Activated naive CD8-positive, alpha-beta T cell treated with anti-CD3 and anti-CD28 coated beads for 36 hours (primary cell): ENCODE measurements at regions not wholly inside any gene's neighbourhood (a gene's known extent, or its start where the extent isn't known, plus 50 kb on each side); places are given as distances from the start of the nearest gene placed in this dataset.

Experiments
- DNase-seq: peaks from one replicate; pipeline ENCODE4 v3.0.0; 2021
- H3K27ac Mint-ChIP-seq: one replicate; pipeline ENCODE4 v1.8.0; 2022; ENCODE audit warnings: mild to moderate bottlenecking, moderate library complexity, mixed read lengths
- H3K27me3 Mint-ChIP-seq: one replicate; pipeline ENCODE4 v1.8.0; 2022; ENCODE audit warnings: mild to moderate bottlenecking, mixed read lengths
- H3K36me3 Mint-ChIP-seq: one replicate; pipeline ENCODE4 v1.8.0; 2021; ENCODE audit warnings: mild to moderate bottlenecking, mixed read lengths
- H3K4me1 Mint-ChIP-seq: one replicate; pipeline ENCODE4 v1.8.0; 2021; ENCODE audit warnings: mixed read lengths
- H3K4me3 Mint-ChIP-seq: one replicate; pipeline ENCODE4 v1.8.0; 2022; ENCODE audit warnings: mild to moderate bottlenecking, moderate library complexity, mixed read lengths
- H3K9me3 Mint-ChIP-seq: one replicate; pipeline ENCODE4 v1.8.0; 2022; ENCODE audit warnings: mixed read lengths

- Mint-ChIP-seq H3K27ac (no peak overlapping the region), H3K36me3 (no peaks in the 10 kb centered on the region), H3K9me3 (peaks cover 6% of the 10 kb centered on the region), H3K27me3 (peaks cover 26% of the 10 kb centered on the region), H3K4me3 (no peak overlapping the region), H3K4me1 (no peaks in the 10 kb centered on the region)
- no peak for DNase-seq
These were observed 219.2 kb downstream of the RRAGC start for GRCh38 chr1:38640371-38640770.

- no peak for DNase-seq
- Mint-ChIP-seq H3K9me3 (peaks cover 7% of the 10 kb centered on the region), H3K27ac (no peak overlapping the region), H3K4me1 (no peaks in the 10 kb centered on the region), H3K4me3 (no peak overlapping the region), H3K27me3 (peaks cover 25% of the 10 kb centered on the region), H3K36me3 (no peaks in the 10 kb centered on the region)
These were observed 231.3 kb downstream of the RRAGC start for GRCh38 chr1:38628241-38628640.

- Mint-ChIP-seq H3K9me3 (peaks cover 5% of the 10 kb centered on the region), H3K27me3 (peaks cover 7% of the 10 kb centered on the region), H3K27ac (no peak overlapping the region), H3K4me3 (no peak overlapping the region), H3K4me1 (no peaks in the 10 kb centered on the region), H3K36me3 (no peaks in the 10 kb centered on the region)
- no peak for DNase-seq
These were observed 233.6 kb downstream of the RRAGC start for GRCh38 chr1:38625939-38626338.

- Mint-ChIP-seq H3K27me3 (peaks cover 4% of the 10 kb centered on the region), H3K4me1 (no peaks in the 10 kb centered on the region), H3K36me3 (no peaks in the 10 kb centered on the region), H3K4me3 (no peak overlapping the region), H3K9me3 (peaks cover 2% of the 10 kb centered on the region), H3K27ac (no peak overlapping the region)
- DNase-seq: no peak
These were observed 235.1 kb downstream of the RRAGC start for GRCh38 chr1:38624336-38625039.

GRCh38 chr1:38623529-38623928 lies 236.0 kb downstream of the RRAGC start:
- H3K27me3 Mint-ChIP-seq: peaks cover 4% of the 10 kb centered on the region
- H3K36me3 Mint-ChIP-seq: no peaks in the 10 kb centered on the region
- H3K9me3 Mint-ChIP-seq: no peaks in the 10 kb centered on the region
- no peak overlapping the region for H3K4me3 Mint-ChIP-seq
- H3K27ac Mint-ChIP-seq: no peak overlapping the region
- H3K4me1 Mint-ChIP-seq: no peaks in the 10 kb centered on the region
- no peak for DNase-seq

- Mint-ChIP-seq H3K27me3 (peaks cover 4% of the 10 kb centered on the region), H3K9me3 (no peaks in the 10 kb centered on the region), H3K27ac (no peak overlapping the region), H3K4me3 (no peak overlapping the region), H3K4me1 (no peaks in the 10 kb centered on the region), H3K36me3 (no peaks in the 10 kb centered on the region)
- no peak for DNase-seq
These were observed 237.4 kb downstream of the RRAGC start for GRCh38 chr1:38622197-38622596.

- Mint-ChIP-seq H3K27me3 (no peaks in the 10 kb centered on the region), H3K9me3 (peaks cover 8% of the 10 kb centered on the region), H3K4me3 (no peak overlapping the region), H3K27ac (no peak overlapping the region), H3K4me1 (no peaks in the 10 kb centered on the region), H3K36me3 (no peaks in the 10 kb centered on the region)
- DNase-seq: no peak
These were observed 242.7 kb downstream of the RRAGC start for GRCh38 chr1:38616846-38617245.

GRCh38 chr1:38615680-38616079 lies 243.9 kb downstream of the RRAGC start:
- H3K4me3 Mint-ChIP-seq: no peak overlapping the region
- DNase-seq: no peak
- H3K4me1 Mint-ChIP-seq: no peaks in the 10 kb centered on the region
- no peak overlapping the region for H3K27ac Mint-ChIP-seq
- peaks cover 8% of the 10 kb centered on the region for H3K9me3 Mint-ChIP-seq
- no peaks in the 10 kb centered on the region for H3K36me3 Mint-ChIP-seq
- no peaks in the 10 kb centered on the region for H3K27me3 Mint-ChIP-seq

- H3K36me3 Mint-ChIP-seq: no peaks in the 10 kb centered on the region
- no peaks in the 10 kb centered on the region for H3K27me3 Mint-ChIP-seq
- peaks cover 8% of the 10 kb centered on the region for H3K9me3 Mint-ChIP-seq
- no peaks in the 10 kb centered on the region for H3K4me1 Mint-ChIP-seq
- H3K4me3 Mint-ChIP-seq: no peak overlapping the region
- DNase-seq: no peak
- no peak overlapping the region for H3K27ac Mint-ChIP-seq
These were observed 244.7 kb downstream of the RRAGC start for GRCh38 chr1:38614861-38615260.

- H3K9me3 Mint-ChIP-seq: peaks cover 8% of the 10 kb centered on the region
- H3K36me3 Mint-ChIP-seq: no peaks in the 10 kb centered on the region
- no peak overlapping the region for H3K4me3 Mint-ChIP-seq
- no peak for DNase-seq
- no peaks in the 10 kb centered on the region for H3K27me3 Mint-ChIP-seq
- no peaks in the 10 kb centered on the region for H3K4me1 Mint-ChIP-seq
- H3K27ac Mint-ChIP-seq: no peak overlapping the region
These were observed 245.6 kb downstream of the RRAGC start for GRCh38 chr1:38613996-38614395.

GRCh38 chr1:38612951-38613350 lies 246.6 kb downstream of the RRAGC start:
- no peaks in the 10 kb centered on the region for H3K4me1 Mint-ChIP-seq
- H3K4me3 Mint-ChIP-seq: no peak overlapping the region
- no peaks in the 10 kb centered on the region for H3K36me3 Mint-ChIP-seq
- H3K27ac Mint-ChIP-seq: no peak overlapping the region
- peaks cover 8% of the 10 kb centered on the region for H3K9me3 Mint-ChIP-seq
- H3K27me3 Mint-ChIP-seq: no peaks in the 10 kb centered on the region
- DNase-seq: no peak

GRCh38 chr1:38611664-38612211 lies 247.8 kb downstream of the RRAGC start:
- Mint-ChIP-seq H3K4me3 (no peak overlapping the region), H3K27me3 (no peaks in the 10 kb centered on the region), H3K4me1 (no peaks in the 10 kb centered on the region), H3K27ac (no peak overlapping the region), H3K9me3 (peaks cover 8% of the 10 kb centered on the region), H3K36me3 (no peaks in the 10 kb centered on the region)
- DNase-seq: no peak

- no peaks in the 10 kb centered on the region for H3K27me3 Mint-ChIP-seq
- H3K9me3 Mint-ChIP-seq: no peaks in the 10 kb centered on the region
- H3K4me3 Mint-ChIP-seq: no peak overlapping the region
- H3K27ac Mint-ChIP-seq: no peak overlapping the region
- no peak for DNase-seq
- H3K4me1 Mint-ChIP-seq: no peaks in the 10 kb centered on the region
- no peaks in the 10 kb centered on the region for H3K36me3 Mint-ChIP-seq
These were observed 250.2 kb downstream of the RRAGC start for GRCh38 chr1:38609166-38610025.

- no peak overlapping the region for H3K27ac Mint-ChIP-seq
- H3K4me1 Mint-ChIP-seq: no peaks in the 10 kb centered on the region
- DNase-seq: peak; percentile 18
- no peaks in the 10 kb centered on the region for H3K36me3 Mint-ChIP-seq
- H3K4me3 Mint-ChIP-seq: no peak overlapping the region
- H3K27me3 Mint-ChIP-seq: no peaks in the 10 kb centered on the region
- no peaks in the 10 kb centered on the region for H3K9me3 Mint-ChIP-seq
These were observed 251.2 kb downstream of the RRAGC start for GRCh38 chr1:38608202-38608864.

GRCh38 chr1:38607526-38607925 lies 252.0 kb downstream of the RRAGC start:
- H3K9me3 Mint-ChIP-seq: no peaks in the 10 kb centered on the region
- no peak overlapping the region for H3K4me3 Mint-ChIP-seq
- DNase-seq: no peak
- H3K27me3 Mint-ChIP-seq: no peaks in the 10 kb centered on the region
- no peaks in the 10 kb centered on the region for H3K36me3 Mint-ChIP-seq
- H3K27ac Mint-ChIP-seq: no peak overlapping the region
- H3K4me1 Mint-ChIP-seq: no peaks in the 10 kb centered on the region
